C4-2B (cell line): ENCODE measurements at regions not wholly inside any gene's neighbourhood (a gene's known extent, or its start where the extent isn't known, plus 50 kb on each side); places are given as distances from the start of the nearest gene placed in this dataset.

Experiments used
- CTCF ChIP-seq: fragments of 450-650 bp; conservative IDR thresholded peaks from 2 replicates; pipeline ENCODE4 v1.5.1; 2017; ENCODE audit warnings: mild to moderate bottlenecking
- ZFX ChIP-seq: fragments of 450-650 bp; IDR thresholded peaks from 2 replicates; pipeline ENCODE4 v1.6.1; 2017

GRCh38 chr1:199549421-199549820 lies 478.1 kb upstream of the NR5A2 start:
- no peak for TF ChIP-seq CTCF
- no peak for TF ChIP-seq ZFX
